ENCODE measurements at regions not wholly inside any gene's neighbourhood (a gene's known extent, or its start where the extent isn't known, plus 50 kb on each side); places are given as distances from the start of the nearest gene placed in this dataset.

DNA sequence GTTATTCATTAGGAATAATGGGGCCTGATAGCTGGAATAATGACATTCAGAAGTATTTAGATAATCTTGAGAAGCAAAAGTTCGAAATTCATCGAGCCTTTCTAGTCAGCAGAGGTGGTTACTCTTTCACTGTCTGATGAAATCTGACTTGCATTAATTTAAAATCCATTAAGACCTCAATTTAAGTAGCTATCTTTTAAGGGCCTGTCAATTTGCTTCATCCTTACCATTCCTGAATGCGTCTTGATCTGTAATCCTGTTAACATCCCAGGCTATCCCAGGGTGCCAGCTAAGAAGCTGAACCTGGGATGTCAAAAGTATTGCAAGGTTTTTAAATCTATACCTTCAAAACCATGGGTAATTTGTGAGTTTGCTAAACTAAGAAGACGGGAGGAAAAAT is 1491.0 kb upstream of the MIR17HG start:
- TF ChIP-seq CREB1 (CRISPR knock-in tag; IDR thresholded peaks at IDR 0.05; ENCODE audit: low read depth) (no peak), CTCF (conservative IDR thresholded peaks at IDR 0.05; ENCODE audit: low read depth in 2 of 2) (no peak), STAT1 (IDR thresholded peaks at IDR 0.05; ENCODE audit: unreplicated experiment) (no peak), POLR2AphosphoS5 (IDR thresholded peaks at IDR 0.05; ENCODE audit: low read depth) (no peak), EZH2 (IDR thresholded peaks at IDR 0.05; ENCODE audit: low read depth, unreplicated experiment) (no peak), EZH2phosphoT487 (IDR thresholded peaks at IDR 0.05; ENCODE audit: unreplicated experiment) (no peak), NANOG (IDR thresholded peaks at IDR 0.05; ENCODE audit: borderline replicate concordance) (no peak)

Data from GM23338 (cell line).